Ramos (cell line): ENCODE measurements at regions not wholly inside any gene's neighbourhood (a gene's known extent, or its start where the extent isn't known, plus 50 kb on each side); places are given as distances from the start of the nearest gene placed in this dataset.
"Not testable (repeated sequence)": the region's sequence is repeated elsewhere in the genome, so short reads cannot be mapped to it uniquely, and the experiment has no call there.

ENCODE experiments used
- in situ Hi-C: fragments of 300-500 bp; cut with MboI; formaldehyde crosslinking; loops from one replicate; pipeline ENCODE4 v1.14.3; 2022; ENCODE audit warnings: low sequenced_read_pairs; ENCODE audit not compliant: unreplicated experiment

GRCh38 chr6:27692133-27692532, 219.2 kb upstream of the ZNF184 start:
- in situ Hi-C loops = not testable (repeated sequence)

GRCh38 chr6:27688014-27688586, 215.2 kb upstream of the ZNF184 start:
- in situ Hi-C loops = no loop called here

- in situ Hi-C loops = no loop called here
Observed at GRCh38 chr6:27687154-27688013, 214.5 kb upstream of the ZNF184 start.

- in situ Hi-C loops = no loop called here
Observed at GRCh38 chr6:27685279-27685678, 212.4 kb upstream of the ZNF184 start.

- in situ Hi-C loops = no loop called here
Observed at GRCh38 chr6:27684264-27685211, 211.6 kb upstream of the ZNF184 start.

GRCh38 chr6:27679964-27680694, 207.2 kb upstream of the ZNF184 start:
- in situ Hi-C loops = no loop called here

- in situ Hi-C loops = no loop called here
Observed at GRCh38 chr6:27679308-27679963, 206.5 kb upstream of the ZNF184 start.

GRCh38 chr6:27678469-27678868, 205.6 kb upstream of the ZNF184 start:
- in situ Hi-C loops = no loop called here

- in situ Hi-C loops = no loop called here
Observed at GRCh38 chr6:27674882-27675281, 202.0 kb upstream of the ZNF184 start.

- in situ Hi-C loops = no loop called here
Observed at GRCh38 chr6:27672113-27672799, 199.4 kb upstream of the ZNF184 start.

- in situ Hi-C loops = no loop called here
Observed at GRCh38 chr6:27669624-27670301, 196.9 kb upstream of the ZNF184 start.

- in situ Hi-C loops = no loop called here
Observed at GRCh38 chr6:27669295-27669623, 196.4 kb upstream of the ZNF184 start.

GRCh38 chr6:27668442-27669294, 195.8 kb upstream of the ZNF184 start:
- in situ Hi-C loops = no loop called here

- in situ Hi-C loops = no loop called here
Observed at GRCh38 chr6:27667657-27668441, 194.9 kb upstream of the ZNF184 start.

GRCh38 chr6:27667016-27667656, 194.2 kb upstream of the ZNF184 start:
- in situ Hi-C loops = no loop called here

- in situ Hi-C loops = no loop called here
Observed at GRCh38 chr6:27662769-27663168, 189.9 kb upstream of the ZNF184 start.
